Endodermal cell (in vitro differentiated cells): ENCODE measurements at regions not wholly inside any gene's neighbourhood (a gene's known extent, or its start where the extent isn't known, plus 50 kb on each side); places are given as distances from the start of the nearest gene placed in this dataset.

Experiments
- DNase-seq: peaks from one replicate; pipeline ENCODE4 v3.0.0-alpha.2; 2017
- H3K27ac ChIP-seq: 2 replicates; pipeline ENCODE4 v1.5.1; 2013; ENCODE audit warnings: mild to moderate bottlenecking, low read depth, low read length, moderate library complexity
- H3K27me3 ChIP-seq: 2 replicates; pipeline ENCODE4 v1.6.1; 2013; ENCODE audit warnings: mild to moderate bottlenecking, low read length, moderate library complexity; ENCODE audit not compliant: insufficient read depth, control insufficient read depth, poor library complexity, severe bottlenecking
- H3K36me3 ChIP-seq: 2 replicates; pipeline ENCODE4 v1.7.0; 2013; ENCODE audit warnings: mild to moderate bottlenecking, low read length, moderate library complexity; ENCODE audit not compliant: control insufficient read depth, insufficient read depth
- H3K4me1 ChIP-seq: one replicate; pipeline ENCODE4 v1.7.0; 2013; ENCODE audit warnings: low read length; ENCODE audit not compliant: control insufficient read depth, insufficient read depth
- H3K4me3 ChIP-seq: 2 replicates; pipeline ENCODE4 v1.5.1; 2013; ENCODE audit warnings: mild to moderate bottlenecking, low read length, moderate library complexity
- H3K9ac ChIP-seq: 2 replicates; pipeline ENCODE4 v1.6.1; 2013; ENCODE audit warnings: mild to moderate bottlenecking, low read length, moderate library complexity; ENCODE audit not compliant: poor library complexity, severe bottlenecking; ENCODE audit errors: extremely low read depth
- H3K9me3 ChIP-seq: 2 replicates; pipeline ENCODE4 v1.6.1; 2013; ENCODE audit warnings: mild to moderate bottlenecking, low read length, moderate library complexity; ENCODE audit not compliant: control insufficient read depth
- H3K27ac Mint-ChIP-seq: 2 replicates; pipeline ENCODE4 v1.8.0; 2020; ENCODE audit warnings: mixed read lengths
- H3K27me3 Mint-ChIP-seq: 2 replicates; pipeline ENCODE4 v1.8.0; 2021; ENCODE audit warnings: mild to moderate bottlenecking, mixed read lengths; ENCODE audit not compliant: insufficient read depth
- H3K36me3 Mint-ChIP-seq: 2 replicates; pipeline ENCODE4 v1.8.0; 2020; ENCODE audit warnings: low read depth, mixed read lengths
- H3K4me1 Mint-ChIP-seq: 2 replicates; pipeline ENCODE4 v1.8.0; 2020; ENCODE audit warnings: mixed read lengths
- H3K4me3 Mint-ChIP-seq: 2 replicates; pipeline ENCODE4 v1.8.0; 2020; ENCODE audit warnings: mild to moderate bottlenecking, moderate library complexity, mixed read lengths
- H3K9me3 Mint-ChIP-seq: 2 replicates; pipeline ENCODE4 v1.8.0; 2020; ENCODE audit warnings: mild to moderate bottlenecking, mixed read lengths
- WGBS, 2 experiments: methylation state at CpG; one replicate each; pipeline versions ENCODE4 v1.1.5 to v1.1.7; 2013; ENCODE audit warnings: missing lambda C conversion rate in 2 of 2, mixed read lengths in 1 of 2; ENCODE audit not compliant: insufficient coverage in 1 of 2, insufficient read length in 1 of 2; 5-methylcytosine and 5-hydroxymethylcytosine counted together
- TF ChIP-seq, protein P1 (sequence below): fragments of 200-600 bp; sonication (generic); conservative IDR thresholded peaks from 2 replicates; pipeline ENCODE4 v1.5.0; 2021; ENCODE audit warnings: antibody characterized with exemption, mild to moderate bottlenecking

- Mint-ChIP-seq H3K27ac (no peak overlapping the region), H3K9me3 (no peaks in the 10 kb centered on the region), H3K4me1 (no peaks in the 10 kb centered on the region), H3K4me3 (no peak overlapping the region), H3K36me3 (no peaks in the 10 kb centered on the region), H3K27me3 (no peaks in the 10 kb centered on the region)
- H3K36me3 ChIP-seq = no peaks in the 10 kb centered on the region
- no peak for DNase-seq
- H3K4me3 ChIP-seq = no peak overlapping the region
- no peaks in the 10 kb centered on the region for H3K4me1 ChIP-seq
- TF ChIP-seq, protein P1, sequence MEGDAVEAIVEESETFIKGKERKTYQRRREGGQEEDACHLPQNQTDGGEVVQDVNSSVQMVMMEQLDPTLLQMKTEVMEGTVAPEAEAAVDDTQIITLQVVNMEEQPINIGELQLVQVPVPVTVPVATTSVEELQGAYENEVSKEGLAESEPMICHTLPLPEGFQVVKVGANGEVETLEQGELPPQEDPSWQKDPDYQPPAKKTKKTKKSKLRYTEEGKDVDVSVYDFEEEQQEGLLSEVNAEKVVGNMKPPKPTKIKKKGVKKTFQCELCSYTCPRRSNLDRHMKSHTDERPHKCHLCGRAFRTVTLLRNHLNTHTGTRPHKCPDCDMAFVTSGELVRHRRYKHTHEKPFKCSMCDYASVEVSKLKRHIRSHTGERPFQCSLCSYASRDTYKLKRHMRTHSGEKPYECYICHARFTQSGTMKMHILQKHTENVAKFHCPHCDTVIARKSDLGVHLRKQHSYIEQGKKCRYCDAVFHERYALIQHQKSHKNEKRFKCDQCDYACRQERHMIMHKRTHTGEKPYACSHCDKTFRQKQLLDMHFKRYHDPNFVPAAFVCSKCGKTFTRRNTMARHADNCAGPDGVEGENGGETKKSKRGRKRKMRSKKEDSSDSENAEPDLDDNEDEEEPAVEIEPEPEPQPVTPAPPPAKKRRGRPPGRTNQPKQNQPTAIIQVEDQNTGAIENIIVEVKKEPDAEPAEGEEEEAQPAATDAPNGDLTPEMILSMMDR = no peak
- H3K27me3 ChIP-seq = no peaks in the 10 kb centered on the region
- H3K27ac ChIP-seq = no peak overlapping the region
- H3K9ac ChIP-seq = no peak overlapping the region
- H3K9me3 ChIP-seq = no peaks in the 10 kb centered on the region
- 78 to 81% methylated on average over 8 to 10 of the region's 10 CpGs for WGBS, 2 experiments
These were observed 249.8 kb upstream of the C1orf174 start for GRCh38 chr1:4149831-4150230.

DNA sequence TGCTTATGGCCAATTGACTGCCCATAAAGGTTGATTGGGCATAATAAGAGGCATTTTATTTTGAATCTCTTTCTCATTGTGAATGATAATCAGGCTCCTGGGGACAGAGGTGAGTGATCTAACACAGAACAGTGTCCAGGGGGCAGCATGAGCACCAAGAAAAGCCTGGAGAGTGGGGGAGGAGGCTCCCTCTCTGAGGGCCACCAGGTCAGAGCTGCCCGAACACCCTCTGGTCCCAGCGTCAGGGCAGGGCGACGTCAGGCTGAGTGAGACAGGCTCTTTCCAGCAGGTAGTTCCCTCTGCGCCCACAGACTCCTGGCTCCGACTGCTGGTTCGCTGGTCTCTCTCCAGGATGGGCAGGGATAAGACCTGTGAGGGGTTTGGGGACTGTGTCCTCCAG lies 250.2 kb upstream of the C1orf174 start:
- H3K36me3 Mint-ChIP-seq = no peaks in the 10 kb centered on the region

GRCh38 chr1:4152266-4152665 lies 252.2 kb upstream of the C1orf174 start:
- H3K27ac ChIP-seq = no peak overlapping the region
- no peaks in the 10 kb centered on the region for H3K9me3 ChIP-seq
- Mint-ChIP-seq H3K27me3 (no peaks in the 10 kb centered on the region), H3K4me3 (no peak overlapping the region), H3K36me3 (no peaks in the 10 kb centered on the region), H3K27ac (no peak overlapping the region), H3K4me1 (no peaks in the 10 kb centered on the region), H3K9me3 (no peaks in the 10 kb centered on the region)
- H3K9ac ChIP-seq = no peak overlapping the region
- no peaks in the 10 kb centered on the region for H3K4me1 ChIP-seq
- H3K27me3 ChIP-seq = no peaks in the 10 kb centered on the region
- 93 to 96% methylated on average over 6 to 11 of the region's 11 CpGs for WGBS, 2 experiments
- H3K36me3 ChIP-seq = no peaks in the 10 kb centered on the region
- no peak overlapping the region for H3K4me3 ChIP-seq
- no peak for DNase-seq
- TF ChIP-seq, protein P1 = no peak

More for the DNA sequence above, 250.2 kb upstream of the C1orf174 start:
- Histone ChIP-seq H3K4me3 (no peak overlapping the region), H3K27me3 (no peaks in the 10 kb centered on the region), H3K27ac (no peak overlapping the region), H3K4me1 (no peaks in the 10 kb centered on the region), H3K36me3 (no peaks in the 10 kb centered on the region), H3K9me3 (no peaks in the 10 kb centered on the region), H3K9ac (no peak overlapping the region)
- H3K27ac Mint-ChIP-seq = no peak overlapping the region
- no peaks in the 10 kb centered on the region for H3K9me3 Mint-ChIP-seq
- no peaks in the 10 kb centered on the region for H3K27me3 Mint-ChIP-seq
- peak; percentile 70 for DNase-seq
- TF ChIP-seq, protein P1 = peak; percentile 58
- 73 to 84% methylated on average over 7 of the region's 7 CpGs for WGBS, 2 experiments
- no peaks in the 10 kb centered on the region for H3K4me1 Mint-ChIP-seq
- no peak overlapping the region for H3K4me3 Mint-ChIP-seq
